GM13976 (cell line): ENCODE measurements at regions not wholly inside any gene's neighbourhood (a gene's known extent, or its start where the extent isn't known, plus 50 kb on each side); places are given as distances from the start of the nearest gene placed in this dataset.

Source experiments
- DNase-seq: peaks from one replicate; pipeline ENCODE4 v3.0.0; 2012; ENCODE audit warnings: low spot score
- CTCF ChIP-seq: IDR thresholded peaks from 2 replicates; pipeline ENCODE4 v1.5.1; 2012; ENCODE audit warnings: borderline replicate concordance, mild to moderate bottlenecking; ENCODE audit not compliant: insufficient read depth; ENCODE audit errors: extremely low read depth, missing control alignments, control extremely low read depth
- in situ Hi-C: fragments of 300-500 bp; cut with MboI; formaldehyde crosslinking; loops from one replicate; pipeline ENCODE4 v1.12.0; 2022; ENCODE audit warnings: low sequenced_read_pairs, mixed read lengths, inconsistent platforms; ENCODE audit not compliant: unreplicated experiment

- no peak for TF ChIP-seq CTCF
- DNase-seq = no peak
- in situ Hi-C loops = no loop called here
Observed at GRCh38 chr3:128560768-128561167, 67.8 kb upstream of the GATA2 start.

DNA sequence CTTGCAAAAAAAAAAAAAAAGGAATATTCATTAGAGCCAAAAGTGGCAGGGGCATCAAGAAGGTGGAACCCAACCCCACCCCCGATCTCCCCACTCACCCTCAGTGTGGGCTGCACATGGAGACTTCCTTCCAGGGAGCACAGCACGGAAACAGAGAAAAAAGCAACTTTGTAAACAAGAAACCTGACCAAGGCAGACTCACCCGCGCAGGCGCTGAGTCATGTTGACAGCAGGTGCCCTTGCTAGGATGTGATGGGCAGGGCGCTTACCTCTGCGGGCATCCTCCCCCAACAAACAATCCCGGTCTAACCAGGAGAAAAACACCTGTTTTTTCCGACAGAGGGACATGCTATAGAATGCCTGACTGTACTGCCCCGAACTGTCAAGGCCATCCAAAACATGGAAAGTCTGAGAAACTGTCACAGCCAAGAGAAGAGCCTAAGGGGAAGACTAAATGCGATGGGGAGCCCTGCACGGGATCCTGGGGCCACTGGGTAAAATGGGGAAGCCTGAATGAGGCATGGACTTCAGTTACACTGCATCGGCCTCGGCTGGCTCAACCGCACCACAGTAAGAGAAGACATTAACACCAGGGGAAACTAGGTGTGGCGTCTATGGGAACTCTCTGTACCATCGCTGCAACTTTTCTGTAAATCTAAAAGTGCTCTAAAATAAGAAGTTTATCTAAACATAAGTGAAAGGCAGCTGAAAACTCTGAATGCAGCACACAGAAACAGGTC is 66.7 kb upstream of the GATA2 start:
- TF ChIP-seq CTCF = no peak
- DNase-seq = no peak
- in situ Hi-C loops = no loop called here

DNA sequence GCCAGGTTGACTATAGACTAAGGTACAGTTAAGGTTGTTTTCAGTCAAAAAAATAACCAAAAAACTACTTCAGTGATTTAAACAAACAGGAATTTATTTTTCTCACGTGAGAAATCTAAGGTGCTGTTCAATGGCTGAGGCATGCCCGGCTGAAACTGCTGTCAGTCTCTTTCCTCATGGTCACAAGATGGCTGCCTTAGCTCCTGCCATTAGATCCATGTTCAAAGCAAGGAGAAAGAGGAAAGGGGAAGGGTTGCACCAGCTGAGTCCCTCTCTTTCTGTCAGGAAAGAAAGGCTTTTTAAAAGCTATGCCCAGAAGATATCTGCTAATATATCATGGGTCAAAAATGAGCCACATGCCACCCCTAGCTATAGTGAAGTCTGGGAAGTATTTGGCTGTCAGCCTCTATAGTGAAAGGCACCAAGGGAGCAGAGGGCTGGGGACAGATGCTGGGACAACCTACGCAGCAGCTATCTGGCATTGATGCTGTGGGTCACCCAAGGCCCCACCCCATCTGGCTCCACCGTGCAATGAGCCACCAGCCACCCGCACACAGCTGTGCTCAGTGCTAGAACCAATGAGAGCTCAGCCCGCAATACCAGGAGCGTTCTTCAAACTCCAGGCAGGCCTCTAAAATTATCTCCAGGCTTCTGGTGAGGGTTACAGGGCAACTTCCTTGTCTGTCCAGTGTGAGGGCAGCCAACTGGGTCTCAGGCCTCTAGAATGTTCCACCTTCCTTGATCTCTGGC is 64.7 kb upstream of the GATA2 start:
- no peak for TF ChIP-seq CTCF
- DNase-seq = no peak
- in situ Hi-C loops = no loop called here

- in situ Hi-C loops = no loop called here
- no peak for DNase-seq
- TF ChIP-seq CTCF = no peak
Observed at GRCh38 chr3:128556907-128557306, 63.9 kb upstream of the GATA2 start.

- TF ChIP-seq CTCF = no peak
- no peak for DNase-seq
- in situ Hi-C loops = no loop called here
Observed at GRCh38 chr3:128556384-128556783, 63.4 kb upstream of the GATA2 start.

- DNase-seq = no peak
- in situ Hi-C loops = no loop called here
- TF ChIP-seq CTCF = no peak
Observed at GRCh38 chr3:128555841-128556240, 62.8 kb upstream of the GATA2 start.
